AG04449 (cell line): ENCODE measurements at regions not wholly inside any gene's neighbourhood (a gene's known extent, or its start where the extent isn't known, plus 50 kb on each side); places are given as distances from the start of the nearest gene placed in this dataset.

Experiments
- CTCF ChIA-PET: fragments of 350-600 bp; formaldehyde crosslinking; extraction: SDS; loops from one replicate; lab custom pipeline; 2021; ENCODE audit warnings: antibody characterized with exemption; lab: Yijun Ruan, JAX
- POLR2A ChIA-PET: fragments of 400-600, 350-600 bp; formaldehyde crosslinking; extraction: SDS; loops from one replicate; lab custom pipeline; 2020; ENCODE audit warnings: antibody characterized with exemption, inconsistent platforms; lab: Yijun Ruan, JAX
- DNase-seq: peaks from one replicate; pipeline ENCODE4 v3.0.0-alpha.2; 2010; ENCODE audit warnings: low read depth, low spot score
- H3K4me3 ChIP-seq: 2 replicates; pipeline ENCODE4 v1.5.1; 2011; ENCODE audit warnings: low read depth, mild to moderate bottlenecking, control low read depth, low read length
- CTCF ChIP-seq: IDR thresholded peaks from one replicate; pipeline ENCODE4 v1.5.1; 2011; ENCODE audit warnings: mild to moderate bottlenecking, moderate library complexity, low read length, control low read depth, inconsistent platforms; ENCODE audit not compliant: insufficient read depth; ENCODE audit errors: missing control alignments

- DNase-seq = no peak
- POLR2A ChIA-PET = no interaction called here
- TF ChIP-seq CTCF = no peak
- H3K4me3 ChIP-seq = no peak overlapping the region
- CTCF ChIA-PET = interaction anchor here (1.3 kb wide), 1 partner anchor 33 kb away, joined by 3 read pairs; no protein-coding TSS in a partner anchor
Measured at GRCh38 chr3:8357859-8358258, 143.8 kb upstream of the LMCD1 start.

- TF ChIP-seq CTCF = no peak
- POLR2A ChIA-PET = no interaction called here
- DNase-seq = no peak
- CTCF ChIA-PET = interaction anchor here (1.2 to 1.3 kb wide), 2 partner anchors 35 to 58 kb away, joined by 3 read pairs; no protein-coding TSS in a partner anchor
- no peak overlapping the region for H3K4me3 ChIP-seq
Measured at GRCh38 chr3:8359133-8359532, 142.5 kb upstream of the LMCD1 start.

GRCh38 chr3:8363200-8363599, 138.4 kb upstream of the LMCD1 start:
- CTCF ChIA-PET = no interaction called here
- no peak overlapping the region for H3K4me3 ChIP-seq
- POLR2A ChIA-PET = no interaction called here
- no peak for DNase-seq
- no peak for TF ChIP-seq CTCF

GRCh38 chr3:8365541-8365940, 136.1 kb upstream of the LMCD1 start:
- CTCF ChIA-PET = no interaction called here
- no peak for DNase-seq

GRCh38 chr3:8366219-8366810, 135.3 kb upstream of the LMCD1 start:
- no peak for TF ChIP-seq CTCF
- ChIA-PET CTCF (no interaction called here), POLR2A (no interaction called here)
- no peak overlapping the region for H3K4me3 ChIP-seq
- no peak for DNase-seq

More at GRCh38 chr3:8365541-8365940, 136.1 kb upstream of the LMCD1 start:
- no peak overlapping the region for H3K4me3 ChIP-seq
- POLR2A ChIA-PET = no interaction called here
- TF ChIP-seq CTCF = no peak

GRCh38 chr3:8368598-8368997, 133.0 kb upstream of the LMCD1 start:
- no peak for DNase-seq
- H3K4me3 ChIP-seq = no peak overlapping the region
- ChIA-PET CTCF (interaction anchor here (1.0 kb wide), 1 partner anchor 49 kb away, joined by 3 read pairs; no protein-coding TSS in a partner anchor), POLR2A (no interaction called here)
- no peak for TF ChIP-seq CTCF
